ENCODE measurements at regions not wholly inside any gene's neighbourhood (a gene's known extent, or its start where the extent isn't known, plus 50 kb on each side); places are given as distances from the start of the nearest gene placed in this dataset.

- TF ChIP-seq, protein P1, sequence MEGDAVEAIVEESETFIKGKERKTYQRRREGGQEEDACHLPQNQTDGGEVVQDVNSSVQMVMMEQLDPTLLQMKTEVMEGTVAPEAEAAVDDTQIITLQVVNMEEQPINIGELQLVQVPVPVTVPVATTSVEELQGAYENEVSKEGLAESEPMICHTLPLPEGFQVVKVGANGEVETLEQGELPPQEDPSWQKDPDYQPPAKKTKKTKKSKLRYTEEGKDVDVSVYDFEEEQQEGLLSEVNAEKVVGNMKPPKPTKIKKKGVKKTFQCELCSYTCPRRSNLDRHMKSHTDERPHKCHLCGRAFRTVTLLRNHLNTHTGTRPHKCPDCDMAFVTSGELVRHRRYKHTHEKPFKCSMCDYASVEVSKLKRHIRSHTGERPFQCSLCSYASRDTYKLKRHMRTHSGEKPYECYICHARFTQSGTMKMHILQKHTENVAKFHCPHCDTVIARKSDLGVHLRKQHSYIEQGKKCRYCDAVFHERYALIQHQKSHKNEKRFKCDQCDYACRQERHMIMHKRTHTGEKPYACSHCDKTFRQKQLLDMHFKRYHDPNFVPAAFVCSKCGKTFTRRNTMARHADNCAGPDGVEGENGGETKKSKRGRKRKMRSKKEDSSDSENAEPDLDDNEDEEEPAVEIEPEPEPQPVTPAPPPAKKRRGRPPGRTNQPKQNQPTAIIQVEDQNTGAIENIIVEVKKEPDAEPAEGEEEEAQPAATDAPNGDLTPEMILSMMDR (conservative IDR thresholded peaks at IDR 0.05): no peak
- TF ChIP-seq ZFX (IDR thresholded peaks at IDR 0.05): no peak
These were observed 808.4 kb upstream of the LUZP2 start for GRCh38 chr11:23688411-23688810.

Measured in C4-2B (cell line).